ENCODE measurements at regions not wholly inside any gene's neighbourhood (a gene's known extent, or its start where the extent isn't known, plus 50 kb on each side); places are given as distances from the start of the nearest gene placed in this dataset.
A peak's percentile ranks its signal among the peaks of the same experiment; 100 is the strongest.
"Not testable (repeated sequence)": the region's sequence is repeated elsewhere in the genome, so short reads cannot be mapped to it uniquely, and the experiment has no call there.

- TF ChIP-seq CTCF (IDR thresholded peaks at IDR 0.05; ENCODE audit: insufficient read depth, missing control alignments), result peak; percentile 21
- DNase-seq (ENCODE audit: insufficient read length, low spot score) (no peak), FAIRE-seq (peak; percentile 73)
These were observed 459.0 kb downstream of the SIPA1L2 start for GRCh38 chr1:232170909-232171308.

- DNase-seq (ENCODE audit: insufficient read length, low spot score) (no peak), FAIRE-seq (no peak)
- TF ChIP-seq CTCF (IDR thresholded peaks at IDR 0.05; ENCODE audit: insufficient read depth, missing control alignments), result no peak
These were observed 460.5 kb downstream of the SIPA1L2 start for GRCh38 chr1:232169436-232169835.

GRCh38 chr1:232168508-232168907 is 461.4 kb downstream of the SIPA1L2 start:
- no peak for TF ChIP-seq CTCF (IDR thresholded peaks at IDR 0.05; ENCODE audit: insufficient read depth, missing control alignments)
- DNase-seq (ENCODE audit: insufficient read length, low spot score), result no peak
- FAIRE-seq, result no peak

- FAIRE-seq, result no peak
- DNase-seq (ENCODE audit: insufficient read length, low spot score), result no peak
- no peak for TF ChIP-seq CTCF (IDR thresholded peaks at IDR 0.05; ENCODE audit: insufficient read depth, missing control alignments)
These were observed 463.0 kb downstream of the SIPA1L2 start for GRCh38 chr1:232166942-232167341.

GRCh38 chr1:232164078-232164963 is 465.6 kb downstream of the SIPA1L2 start:
- FAIRE-seq (peak; percentile 67), DNase-seq (ENCODE audit: insufficient read length, low spot score) (no peak)
- no peak for TF ChIP-seq CTCF (IDR thresholded peaks at IDR 0.05; ENCODE audit: insufficient read depth, missing control alignments)

- FAIRE-seq (peak; percentile 32), DNase-seq (ENCODE audit: insufficient read length, low spot score) (no peak)
- no peak for TF ChIP-seq CTCF (IDR thresholded peaks at IDR 0.05; ENCODE audit: insufficient read depth, missing control alignments)
These were observed 466.4 kb downstream of the SIPA1L2 start for GRCh38 chr1:232163533-232163932.

GRCh38 chr1:232162001-232162400 is 467.9 kb downstream of the SIPA1L2 start:
- DNase-seq (ENCODE audit: insufficient read length, low spot score) (no peak), FAIRE-seq (no peak)
- no peak for TF ChIP-seq CTCF (IDR thresholded peaks at IDR 0.05; ENCODE audit: insufficient read depth, missing control alignments)

GRCh38 chr1:232158558-232158957 is 471.4 kb downstream of the SIPA1L2 start:
- not testable (repeated sequence) for FAIRE-seq; DNase-seq (ENCODE audit: insufficient read length, low spot score)

GRCh38 chr1:232156070-232156469 is 473.9 kb downstream of the SIPA1L2 start:
- DNase-seq (ENCODE audit: insufficient read length, low spot score); FAIRE-seq: not testable (repeated sequence)

Measured in D721Med (cell line).